Lung (tissue), 11 donors: ENCODE measurements at regions not wholly inside any gene's neighbourhood (a gene's known extent, or its start where the extent isn't known, plus 50 kb on each side); places are given as distances from the start of the nearest gene placed in this dataset.

Source experiments
- ATAC-seq: fragments of 200-7000 bp; cut with Tn5 transposase; one replicate; pipeline ENCODE4 v1.9.1; 2020; ENCODE audit warnings: moderate number of reproducible peaks; ENCODE audit not compliant: insufficient read depth, low FRiP score
- DNase-seq, 3 donors: peaks; one replicate each; pipeline ENCODE4 v3.0.0-alpha.2; 2013 to 2017
- H3K27ac ChIP-seq, 2 donors: one replicate each; pipeline ENCODE4 v1.5.1; 2013; ENCODE audit warnings: mild to moderate bottlenecking in 2 of 2, moderate library complexity in 2 of 2, control low read depth in 1 of 2, inconsistent platforms in 1 of 2, low read depth in 1 of 2, low read length in 1 of 2
- H3K27me3 ChIP-seq, 3 donors: one replicate each; pipeline ENCODE4 v1.5.1; 2013; ENCODE audit warnings: low read length in 2 of 3; ENCODE audit not compliant: control insufficient read depth in 3 of 3, insufficient read depth in 3 of 3
- H3K36me3 ChIP-seq, 4 donors: one replicate each; pipeline ENCODE4 v1.5.1; 2013; ENCODE audit warnings: low read length in 4 of 4, mild to moderate bottlenecking in 1 of 4, moderate library complexity in 1 of 4; ENCODE audit not compliant: control insufficient read depth in 4 of 4, insufficient read depth in 4 of 4
- H3K4me1 ChIP-seq, 5 donors: one replicate each; pipeline ENCODE4 v1.5.1; 2013; ENCODE audit warnings: low read length in 5 of 5, mild to moderate bottlenecking in 2 of 5, moderate library complexity in 1 of 5; ENCODE audit not compliant: control insufficient read depth in 5 of 5, insufficient read depth in 5 of 5
- H3K4me3 ChIP-seq: one replicate; pipeline ENCODE4 v1.5.1; 2013; ENCODE audit warnings: mild to moderate bottlenecking, control low read depth, moderate library complexity
- H3K9ac ChIP-seq, 2 donors: one replicate each; pipeline ENCODE4 v1.5.1; 2013; ENCODE audit warnings: low read length in 2 of 2, control low read depth in 1 of 2; ENCODE audit not compliant: insufficient read depth in 1 of 2
- H3K9me3 ChIP-seq, 4 donors: one replicate each; pipeline ENCODE4 v1.5.1; 2013; ENCODE audit warnings: low read length in 3 of 4, mild to moderate bottlenecking in 1 of 4, moderate library complexity in 1 of 4; ENCODE audit not compliant: control insufficient read depth in 4 of 4, insufficient read depth in 3 of 4
- CTCF ChIP-seq: IDR thresholded peaks from 2 replicates; pipeline ENCODE4 v1.5.1; 2012; ENCODE audit warnings: mild to moderate bottlenecking; ENCODE audit errors: control extremely low read depth, extremely low read depth
- WGBS, 2 donors: extraction: QIAGEN DNeasy Blood & Tissue Kit; methylation state at CpG; one replicate each; pipeline ENCODE4 v1.1.7; 2013; 5-methylcytosine and 5-hydroxymethylcytosine counted together
- donor health status: control.
- donor health status: control.
- donor health status: Bipolar disorder and iron deficiency.
- donor health status: healthy.
- donor health status: DM: yes; HTN: yes; CAD: no.

DNA sequence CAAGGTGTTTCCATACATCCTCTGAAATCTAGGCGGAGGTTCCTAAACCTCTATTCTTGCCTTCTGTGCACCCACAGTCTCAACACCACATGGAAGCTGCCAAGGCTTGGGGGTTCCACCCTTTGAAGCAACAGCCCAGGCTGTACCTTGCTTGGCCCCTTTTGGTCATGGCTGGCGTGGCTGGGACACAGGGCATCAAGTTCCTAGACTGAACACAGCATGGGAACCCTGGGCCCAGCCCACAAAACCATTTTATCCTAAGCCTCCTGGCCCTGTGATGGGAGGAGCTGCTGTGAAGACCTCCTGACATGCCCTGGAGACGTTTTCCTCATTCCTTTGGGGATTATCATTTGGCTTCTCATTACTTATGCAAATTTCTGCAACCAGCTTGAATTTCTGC is 739.0 kb upstream of the NECTIN3 start:
- no peak for DNase-seq
- Histone ChIP-seq H3K36me3 (no peaks in the 10 kb centered on the region), H3K27ac (no peak overlapping the region), H3K4me3 (no peak overlapping the region), H3K4me1 (peaks cover 0 to 1% (median 0%) of the 10 kb centered on the region in 5 donors), H3K27me3 (no peaks in the 10 kb centered on the region), H3K9ac (no peak overlapping the region), H3K9me3 (peaks cover 0 to 2% (median 0%) of the 10 kb centered on the region in 4 donors)
- TF ChIP-seq CTCF: no peak
- no peak for ATAC-seq
- 77 to 79% methylated on average over 3 of the region's 3 CpGs for WGBS, 2 donors

DNA sequence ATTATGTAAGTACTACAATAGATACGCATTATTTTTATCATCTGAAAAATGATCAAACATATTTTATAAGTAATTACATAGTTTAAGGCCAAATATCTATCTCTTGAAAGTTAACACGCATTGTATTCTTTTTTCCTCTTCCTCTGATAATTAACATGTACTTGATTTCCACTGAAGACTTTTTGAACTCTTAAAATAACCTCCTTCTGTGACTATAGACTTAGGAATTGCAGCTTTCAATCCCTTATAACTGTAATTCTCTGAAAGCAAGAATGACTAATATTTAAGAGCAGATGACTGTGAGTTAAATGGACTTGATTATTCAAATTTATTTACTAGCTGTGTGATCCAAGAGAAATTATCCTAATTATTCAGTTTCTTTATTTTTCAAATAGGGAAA is 730.6 kb upstream of the NECTIN3 start:
- ATAC-seq: no peak
- no peak for TF ChIP-seq CTCF
- peaks cover 0 to 4% (median 0%) of the 10 kb centered on the region in 4 donors for H3K9me3 ChIP-seq
- DNase-seq: no peak
- H3K36me3 ChIP-seq: no peaks in the 10 kb centered on the region
- no peak overlapping the region for H3K9ac ChIP-seq
- H3K4me1 ChIP-seq: peaks cover 0 to 3% (median 0%) of the 10 kb centered on the region in 5 donors
- H3K4me3 ChIP-seq: no peak overlapping the region
- WGBS, 2 donors: 87 to 89% methylated on average over 2 of the region's 2 CpGs
- H3K27me3 ChIP-seq: no peaks in the 10 kb centered on the region
- H3K27ac ChIP-seq: no peak overlapping the region

DNA sequence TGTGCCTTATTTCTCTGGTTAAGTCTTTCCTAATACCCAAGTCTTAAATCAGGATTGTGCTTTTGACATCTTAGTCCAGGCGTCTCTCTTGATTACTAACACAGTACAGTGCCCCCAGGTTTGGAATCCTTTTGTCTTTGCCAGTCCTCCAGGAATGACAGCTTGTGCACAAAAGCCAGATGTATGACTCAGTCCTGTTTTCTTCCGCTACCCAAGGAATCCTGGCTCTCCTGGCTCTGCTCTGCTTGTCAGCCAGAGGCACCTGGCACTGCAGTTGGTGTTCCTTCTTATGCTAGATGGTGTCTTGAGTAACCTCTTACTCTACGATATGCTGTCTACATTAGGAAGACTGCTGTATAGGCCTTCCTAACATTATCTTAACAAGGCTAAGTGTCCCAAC is 728.2 kb upstream of the NECTIN3 start:
- WGBS, 2 donors: 92% methylated on average over 3 of the region's 3 CpGs
- H3K9me3 ChIP-seq: no peaks in the 10 kb centered on the region
- H3K27ac ChIP-seq: no peak overlapping the region
- H3K27me3 ChIP-seq: no peaks in the 10 kb centered on the region
- H3K4me1 ChIP-seq: peaks cover 0 to 3% (median 0%) of the 10 kb centered on the region in 5 donors
- no peak for TF ChIP-seq CTCF
- no peak overlapping the region for H3K4me3 ChIP-seq
- ATAC-seq (no peak), DNase-seq (no peak)
- H3K9ac ChIP-seq: no peak overlapping the region
- no peaks in the 10 kb centered on the region for H3K36me3 ChIP-seq

DNA sequence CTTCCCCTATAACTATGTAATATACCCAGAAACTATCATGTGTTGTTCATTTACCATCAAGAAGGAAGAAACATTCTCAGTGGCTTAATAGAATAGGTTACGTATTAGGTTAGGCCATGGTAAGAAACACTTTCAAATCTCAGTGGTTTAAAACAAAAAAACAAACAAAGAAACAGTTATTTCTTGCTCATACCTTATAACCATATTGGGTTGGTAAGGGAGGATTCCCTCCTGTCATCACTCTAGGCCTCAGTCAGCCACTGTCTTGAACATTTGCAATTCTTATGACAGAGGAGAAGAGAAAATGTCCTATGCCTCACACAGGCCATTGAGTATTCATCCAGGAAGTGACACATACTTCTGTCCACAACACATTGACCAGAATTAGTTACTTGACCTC is 727.7 kb upstream of the NECTIN3 start:
- Histone ChIP-seq H3K9ac (no peak overlapping the region), H3K27ac (no peak overlapping the region), H3K9me3 (no peaks in the 10 kb centered on the region), H3K4me1 (peaks cover 0 to 3% (median 0%) of the 10 kb centered on the region in 5 donors), H3K27me3 (no peaks in the 10 kb centered on the region), H3K4me3 (no peak overlapping the region), H3K36me3 (no peaks in the 10 kb centered on the region)
- ATAC-seq (no peak), DNase-seq (no peak)
- no peak for TF ChIP-seq CTCF
- 94 to 100% methylated on average over 1 of the region's 1 CpG for WGBS, 2 donors
